IMR-90 (cell line): ENCODE measurements at regions not wholly inside any gene's neighbourhood (a gene's known extent, or its start where the extent isn't known, plus 50 kb on each side); places are given as distances from the start of the nearest gene placed in this dataset.

Experiments
- ATAC-seq: fragments of 200-7000 bp; cut with Tn5 transposase; 2 replicates; pipeline ENCODE4 v1.9.1; 2020; ENCODE audit warnings: low read depth, mild to moderate bottlenecking, moderate library complexity
- BruUV-seq: library from RNA; stranded (reverse); fragments of 400-500 nt; replicated peaks from 2 replicates; lab custom pipeline; 2021; lab: Mats Ljungman, UMichigan
- CTCF ChIA-PET: fragments of 300-600 bp; formaldehyde crosslinking; extraction: SDS; loops from one replicate; lab custom pipeline; 2021; ENCODE audit warnings: antibody characterized with exemption; lab: Yijun Ruan, JAX
- POLR2A ChIA-PET: fragments of 300-600 bp; sonication (Branson Sonifier 250); formaldehyde crosslinking; loops from one replicate; lab custom pipeline; 2022; ENCODE audit warnings: antibody characterized with exemption; ENCODE audit not compliant: unreplicated experiment; lab: Charles Lee
- DNase-seq: peaks from one replicate; pipeline ENCODE4 v3.0.0; 2013
- H2AFZ ChIP-seq: replicated peaks from 2 replicates; pipeline ENCODE3; 2013; ENCODE audit warnings: low read length, mild to moderate bottlenecking; ENCODE audit not compliant: poor library complexity
- H2AK5ac ChIP-seq: 2 replicates; pipeline ENCODE4 v1.6.1; 2013; ENCODE audit warnings: low read depth, low read length, inconsistent platforms
- H2AK9ac ChIP-seq: replicated peaks from 2 replicates; pipeline ENCODE3; 2013; ENCODE audit warnings: mild to moderate bottlenecking, low read depth, low read length, moderate library complexity; ENCODE audit not compliant: poor library complexity
- H2BK120ac ChIP-seq: 2 replicates; pipeline ENCODE4 v1.6.1; 2013; ENCODE audit warnings: low read depth, low read length, inconsistent platforms
- H2BK15ac ChIP-seq: 3 replicates; pipeline ENCODE4 v1.6.1; 2013; ENCODE audit warnings: low read depth, low read length, inconsistent platforms
- H2BK20ac ChIP-seq: 2 replicates; pipeline ENCODE4 v1.6.1; 2013; ENCODE audit warnings: low read depth, mild to moderate bottlenecking, inconsistent platforms, low read length, moderate library complexity
- H2BK5ac ChIP-seq: 2 replicates; pipeline ENCODE4 v1.6.1; 2013; ENCODE audit warnings: mild to moderate bottlenecking, low read depth, low read length, inconsistent platforms; ENCODE audit not compliant: poor library complexity, severe bottlenecking
- H3K14ac ChIP-seq: replicated peaks from 2 replicates; pipeline ENCODE4 v1.6.1; 2013; ENCODE audit warnings: low read depth, low read length, inconsistent platforms
- H3K18ac ChIP-seq: 2 replicates; pipeline ENCODE4 v1.6.1; 2013; ENCODE audit warnings: low read depth, low read length, control low read depth
- H3K23ac ChIP-seq: 2 replicates; pipeline ENCODE4 v1.6.1; 2013; ENCODE audit warnings: low read depth, low read length, inconsistent platforms
- H3K27ac ChIP-seq: 2 replicates; pipeline ENCODE4 v1.5.1; 2013; ENCODE audit warnings: mild to moderate bottlenecking, control low read depth, low read length; ENCODE audit not compliant: insufficient read depth
- H3K27me3 ChIP-seq: 2 replicates; pipeline ENCODE4 v1.6.1; 2013; ENCODE audit warnings: low read length; ENCODE audit not compliant: control insufficient read depth, insufficient read depth
- H3K36me3 ChIP-seq: 2 replicates; pipeline ENCODE4 v1.6.1; 2013; ENCODE audit warnings: low read length, mixed read lengths; ENCODE audit not compliant: control insufficient read depth, insufficient read depth
- H3K4ac ChIP-seq: 2 replicates; pipeline ENCODE4 v1.6.1; 2013; ENCODE audit warnings: low read depth, low read length, inconsistent platforms
- H3K4me1 ChIP-seq: 2 replicates; pipeline ENCODE4 v1.6.1; 2013; ENCODE audit warnings: low read length, mixed read lengths; ENCODE audit not compliant: control insufficient read depth, insufficient read depth
- H3K4me2 ChIP-seq: 2 replicates; pipeline ENCODE4 v1.6.1; 2013; ENCODE audit warnings: low read depth, mild to moderate bottlenecking, control low read depth, low read length, moderate library complexity
- H3K4me3 ChIP-seq: 2 replicates; pipeline ENCODE4 v1.5.1; 2013; ENCODE audit warnings: low read depth, mild to moderate bottlenecking, control low read depth, low read length, moderate library complexity; ENCODE audit not compliant: insufficient read depth
- H3K56ac ChIP-seq: 2 replicates; pipeline ENCODE4 v1.6.1; 2013; ENCODE audit warnings: low read length, inconsistent platforms; ENCODE audit not compliant: insufficient read depth; ENCODE audit errors: extremely low read depth
- H3K79me1 ChIP-seq, 2 experiments: 2 replicates each; pipeline ENCODE4 v1.6.1; 2013; ENCODE audit warnings: low read length in 2 of 2, inconsistent platforms in 1 of 2, low read depth in 1 of 2
- H3K9ac ChIP-seq: 2 replicates; pipeline ENCODE4 v1.6.1; 2013; ENCODE audit warnings: low read depth, low read length, control low read depth
- H3K9me1 ChIP-seq: 2 replicates; pipeline ENCODE4 v1.6.1; 2013; ENCODE audit warnings: low read length, inconsistent platforms; ENCODE audit not compliant: insufficient read depth
- H3K9me3 ChIP-seq: 2 replicates; pipeline ENCODE4 v1.6.1; 2013; ENCODE audit warnings: low read length; ENCODE audit not compliant: control insufficient read depth, insufficient read depth
- H4K20me1 ChIP-seq: 2 replicates; pipeline ENCODE4 v1.6.1; 2013; ENCODE audit warnings: low read length, inconsistent platforms; ENCODE audit not compliant: insufficient read depth
- H4K5ac ChIP-seq: 2 replicates; pipeline ENCODE4 v1.6.1; 2013; ENCODE audit warnings: mild to moderate bottlenecking, low read depth, low read length, control low read depth
- H4K8ac ChIP-seq, 2 experiments: 2 replicates each; pipeline ENCODE4 v1.6.1; 2013; ENCODE audit warnings: low read depth in 2 of 2, low read length in 2 of 2, control low read depth in 1 of 2, inconsistent platforms in 1 of 2
- H4K91ac ChIP-seq: 2 replicates; pipeline ENCODE4 v1.6.1; 2013; ENCODE audit warnings: low read depth, low read length, inconsistent platforms; ENCODE audit not compliant: insufficient read depth
- MXI1 ChIP-seq: IDR thresholded peaks from 2 replicates; pipeline ENCODE4 v1.6.1; 2012; ENCODE audit warnings: low read depth, mild to moderate bottlenecking, low read length, moderate library complexity, borderline replicate concordance
- WGBS, 2 experiments: methylation state at CpG; one replicate each; pipeline versions ENCODE4 v1.1.5 to v1.1.7; 2013; ENCODE audit warnings: missing lambda C conversion rate in 2 of 2; ENCODE audit not compliant: insufficient read length in 1 of 2; ENCODE audit errors: extremely low coverage in 2 of 2; 5-methylcytosine and 5-hydroxymethylcytosine counted together
- dilution Hi-C: fragments of 300-500 bp; cut with HindIII; formaldehyde crosslinking; loops from one replicate; pipeline ENCODE4 v1.14.3; 2018; ENCODE audit warnings: low sequenced_read_pairs; ENCODE audit not compliant: unreplicated experiment
- in situ Hi-C: fragments of 300-500 bp; cut with MboI; formaldehyde crosslinking; loops from 3 replicates; pipeline ENCODE4 v1.14.3; 2019; ENCODE audit warnings: low sequenced_read_pairs, inconsistent platforms, mixed read lengths
- intact Hi-C: fragments of 100-400 bp; cut with micrococcal nuclease; formaldehyde crosslinking; loops from 2 replicates; pipeline ENCODE4 v1.10.0; 2022

DNA sequence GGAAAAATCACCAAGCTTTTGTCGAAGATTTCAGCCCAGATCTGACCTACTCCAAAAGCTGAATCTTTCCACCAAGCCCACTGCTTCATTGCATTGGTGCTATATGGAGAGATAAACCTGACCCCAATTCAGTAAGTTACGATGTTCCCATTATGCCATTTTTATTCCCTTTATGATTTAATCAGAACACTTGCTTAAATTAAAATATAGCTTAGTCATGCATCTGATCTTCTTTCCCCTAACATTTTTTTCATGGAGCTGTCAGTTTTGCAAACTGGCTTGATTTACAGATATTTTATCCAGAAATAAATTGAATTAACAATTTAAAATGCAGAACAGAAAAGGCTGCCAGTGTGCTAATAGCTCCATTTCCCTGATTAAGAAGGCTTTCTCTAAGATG, 503.5 kb upstream of the C1orf87 start:
- no peak for DNase-seq
- no peak overlapping the region for H4K91ac ChIP-seq
- H3K27me3 ChIP-seq: no peaks in the 10 kb centered on the region
- H2AFZ ChIP-seq: no peak overlapping the region
- no peaks in the 10 kb centered on the region for H3K36me3 ChIP-seq
- intact Hi-C loops: no loop called here
- H3K18ac ChIP-seq: no peak overlapping the region
- no peak for ATAC-seq
- no peak overlapping the region for H3K4me2 ChIP-seq
- no peak overlapping the region for H2BK5ac ChIP-seq
- H3K23ac ChIP-seq: no peak overlapping the region
- ChIA-PET CTCF (no interaction called here), POLR2A (no interaction called here)
- H3K9me1 ChIP-seq: no peaks in the 10 kb centered on the region
- no peak overlapping the region for H2BK120ac ChIP-seq
- H3K4me1 ChIP-seq: no peaks in the 10 kb centered on the region
- BruUV-seq: no TSS peak
- H3K14ac ChIP-seq: no peak overlapping the region
- no peak overlapping the region for H2AK9ac ChIP-seq
- no peak overlapping the region for H3K27ac ChIP-seq
- dilution Hi-C loops: no loop called here
- H3K4ac ChIP-seq: no peak overlapping the region
- H3K9ac ChIP-seq: no peak overlapping the region
- no peak for TF ChIP-seq MXI1
- H2AK5ac ChIP-seq: no peak overlapping the region
- no CpG with 5 or more reads among the region's 2 CpGs for WGBS, 2 experiments
- no peak overlapping the region for H2BK20ac ChIP-seq
- no peak overlapping the region for H3K4me3 ChIP-seq
- no peak overlapping the region for H4K5ac ChIP-seq
- no peak overlapping the region for H2BK15ac ChIP-seq
- H4K20me1 ChIP-seq: no peaks in the 10 kb centered on the region
- H3K9me3 ChIP-seq: peaks cover 8% of the 10 kb centered on the region; the same call in 1 of the 2 replicates
- no peak overlapping the region for H3K56ac ChIP-seq
- H3K79me1 ChIP-seq: no peaks in the 10 kb centered on the region
- H4K8ac ChIP-seq: no peak overlapping the region
- in situ Hi-C loops: no loop called here
